ENCODE measurements at regions not wholly inside any gene's neighbourhood (a gene's known extent, or its start where the extent isn't known, plus 50 kb on each side); places are given as distances from the start of the nearest gene placed in this dataset.

DNA sequence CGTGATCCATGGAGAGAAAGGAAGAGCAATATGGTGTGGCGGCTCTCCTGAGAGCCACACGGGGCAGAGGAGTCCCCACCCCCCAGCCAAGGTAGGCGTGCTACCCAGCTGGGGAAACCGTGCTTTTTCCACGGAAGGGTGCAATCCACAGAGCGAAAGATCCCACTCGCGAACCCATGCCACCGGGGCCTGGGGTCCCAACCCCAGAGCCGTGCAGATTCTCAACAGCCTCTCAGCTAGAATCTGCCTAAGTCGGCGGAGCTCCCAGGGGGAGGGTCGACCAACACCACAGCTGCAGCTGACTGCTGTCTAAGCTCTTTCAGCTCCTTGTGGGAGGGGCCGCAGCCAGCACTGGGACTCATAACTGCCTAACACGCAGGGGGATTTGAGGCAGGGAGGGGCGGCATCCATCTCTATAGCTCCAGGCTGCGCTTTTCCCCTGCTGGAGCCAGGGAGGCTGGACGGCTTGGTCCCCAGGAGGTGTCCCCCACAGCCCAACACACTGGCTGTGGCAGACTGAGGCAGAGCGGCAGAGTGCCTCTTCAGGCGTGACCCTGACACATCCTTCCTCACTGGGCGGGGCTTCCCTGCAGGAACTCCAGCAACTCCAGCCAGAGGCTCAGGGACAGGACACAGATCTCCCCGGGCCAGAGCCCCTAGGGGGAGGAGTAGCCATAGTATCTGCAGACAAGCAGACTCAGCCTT lies 107.6 kb upstream of the ZBTB20 start:
- no peak overlapping the region for H3K4me3 Mint-ChIP-seq
- H3K27me3 ChIP-seq (ENCODE audit: control insufficient read depth, insufficient read depth, low read length): no peaks in the 10 kb centered on the region
- no peak for ATAC-seq (ENCODE audit: low read depth in 2 of 2)
- H3K4me1 Mint-ChIP-seq: no peaks in the 10 kb centered on the region
- H3K9me3 Mint-ChIP-seq: peaks cover 0 to 13% (median 2%) of the 10 kb centered on the region in 7 donors
- no peaks in the 10 kb centered on the region for H3K36me3 ChIP-seq (ENCODE audit: control insufficient read depth, insufficient read depth, low read length)
- H3K4me3 ChIP-seq (ENCODE audit: low read depth, low read length): no peak overlapping the region
- no peak overlapping the region for H3K27ac ChIP-seq (ENCODE audit: insufficient read depth, low read length, poor library complexity, severe bottlenecking)
- H3K27me3 Mint-ChIP-seq: no peaks in the 10 kb centered on the region
- no peak for DNase-seq
- no peak overlapping the region for H3K27ac Mint-ChIP-seq
- peaks cover 0 to 5% of the 10 kb centered on the region in 2 experiments for H3K9me3 ChIP-seq (ENCODE audit: control insufficient read depth in 2 of 2, low read length in 2 of 2)
- no peaks in the 10 kb centered on the region for H3K4me1 ChIP-seq (ENCODE audit: control insufficient read depth, insufficient read depth, low read length, poor library complexity, severe bottlenecking)
- no peaks in the 10 kb centered on the region for H3K36me3 Mint-ChIP-seq

DNA sequence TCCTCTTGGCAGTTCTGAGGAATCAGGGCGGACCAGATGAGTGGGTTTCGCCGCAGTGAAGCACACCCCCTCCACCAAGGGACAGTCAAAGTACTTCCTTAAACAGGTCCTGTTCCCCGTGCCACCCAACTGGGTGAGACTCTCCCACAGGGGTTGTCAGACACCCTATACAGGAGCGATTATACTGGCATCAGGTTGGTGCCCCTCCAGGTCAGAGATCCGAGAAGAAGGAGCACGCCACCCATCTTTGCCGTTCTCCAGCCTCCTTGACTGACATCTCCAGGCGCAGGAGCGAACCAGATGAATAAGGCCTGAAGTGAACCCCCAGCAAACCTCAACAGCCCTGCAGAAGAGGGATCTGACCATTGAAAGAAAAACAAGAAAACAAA lies 108.1 kb upstream of the ZBTB20 start:
- Histone ChIP-seq H3K27ac (ENCODE audit: insufficient read depth, low read length, poor library complexity, severe bottlenecking) (no peak overlapping the region), H3K4me1 (ENCODE audit: control insufficient read depth, insufficient read depth, low read length, poor library complexity, severe bottlenecking) (no peaks in the 10 kb centered on the region), H3K4me3 (ENCODE audit: low read depth, low read length) (no peak overlapping the region), H3K9me3 (ENCODE audit: control insufficient read depth in 2 of 2, low read length in 2 of 2) (peaks cover 0 to 5% of the 10 kb centered on the region in 2 experiments), H3K27me3 (ENCODE audit: control insufficient read depth, insufficient read depth, low read length) (no peaks in the 10 kb centered on the region), H3K36me3 (ENCODE audit: control insufficient read depth, insufficient read depth, low read length) (no peaks in the 10 kb centered on the region)
- H3K4me3 Mint-ChIP-seq: no peak overlapping the region
- peaks cover 0 to 13% (median 2%) of the 10 kb centered on the region in 7 donors for H3K9me3 Mint-ChIP-seq
- no peak for DNase-seq
- H3K27ac Mint-ChIP-seq: no peak overlapping the region
- no peaks in the 10 kb centered on the region for H3K4me1 Mint-ChIP-seq
- H3K36me3 Mint-ChIP-seq: no peaks in the 10 kb centered on the region
- H3K27me3 Mint-ChIP-seq: no peaks in the 10 kb centered on the region
- no peak for ATAC-seq (ENCODE audit: low read depth in 2 of 2)

DNA sequence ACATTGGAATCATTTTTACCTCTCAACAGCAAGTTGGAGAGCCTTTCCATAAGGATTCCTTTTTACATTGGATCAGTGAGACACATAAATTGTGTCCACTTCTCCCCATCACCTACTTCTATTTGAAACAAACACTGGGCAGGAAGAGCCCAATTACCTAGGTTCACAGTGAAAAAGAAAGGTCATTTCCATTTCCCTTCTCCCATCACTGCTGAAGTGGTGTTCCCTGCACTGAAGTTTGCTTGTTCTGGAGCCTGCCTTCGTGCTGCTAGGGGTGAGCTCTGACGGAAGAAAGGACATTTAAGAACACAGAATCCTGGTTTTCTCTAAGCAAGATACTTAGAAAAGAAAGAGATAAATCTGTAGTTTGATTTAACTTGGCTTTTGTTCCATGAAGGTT lies 123.8 kb upstream of the ZBTB20 start:
- Mint-ChIP-seq H3K4me1 (no peaks in the 10 kb centered on the region), H3K36me3 (no peaks in the 10 kb centered on the region), H3K27me3 (no peaks in the 10 kb centered on the region), H3K27ac (no peak overlapping the region), H3K9me3 (peaks cover 0 to 2% (median 0%) of the 10 kb centered on the region in 7 donors), H3K4me3 (no peak overlapping the region)
- DNase-seq: no peak
- ATAC-seq (ENCODE audit: low read depth in 2 of 2): no peak
- Histone ChIP-seq H3K36me3 (ENCODE audit: control insufficient read depth, insufficient read depth, low read length) (no peaks in the 10 kb centered on the region), H3K27ac (ENCODE audit: insufficient read depth, low read length, poor library complexity, severe bottlenecking) (no peak overlapping the region), H3K4me3 (ENCODE audit: low read depth, low read length) (no peak overlapping the region), H3K4me1 (ENCODE audit: control insufficient read depth, insufficient read depth, low read length, poor library complexity, severe bottlenecking) (no peaks in the 10 kb centered on the region), H3K9me3 (ENCODE audit: control insufficient read depth in 2 of 2, low read length in 2 of 2) (no peaks in the 10 kb centered on the region), H3K27me3 (ENCODE audit: control insufficient read depth, insufficient read depth, low read length) (no peaks in the 10 kb centered on the region)

DNA sequence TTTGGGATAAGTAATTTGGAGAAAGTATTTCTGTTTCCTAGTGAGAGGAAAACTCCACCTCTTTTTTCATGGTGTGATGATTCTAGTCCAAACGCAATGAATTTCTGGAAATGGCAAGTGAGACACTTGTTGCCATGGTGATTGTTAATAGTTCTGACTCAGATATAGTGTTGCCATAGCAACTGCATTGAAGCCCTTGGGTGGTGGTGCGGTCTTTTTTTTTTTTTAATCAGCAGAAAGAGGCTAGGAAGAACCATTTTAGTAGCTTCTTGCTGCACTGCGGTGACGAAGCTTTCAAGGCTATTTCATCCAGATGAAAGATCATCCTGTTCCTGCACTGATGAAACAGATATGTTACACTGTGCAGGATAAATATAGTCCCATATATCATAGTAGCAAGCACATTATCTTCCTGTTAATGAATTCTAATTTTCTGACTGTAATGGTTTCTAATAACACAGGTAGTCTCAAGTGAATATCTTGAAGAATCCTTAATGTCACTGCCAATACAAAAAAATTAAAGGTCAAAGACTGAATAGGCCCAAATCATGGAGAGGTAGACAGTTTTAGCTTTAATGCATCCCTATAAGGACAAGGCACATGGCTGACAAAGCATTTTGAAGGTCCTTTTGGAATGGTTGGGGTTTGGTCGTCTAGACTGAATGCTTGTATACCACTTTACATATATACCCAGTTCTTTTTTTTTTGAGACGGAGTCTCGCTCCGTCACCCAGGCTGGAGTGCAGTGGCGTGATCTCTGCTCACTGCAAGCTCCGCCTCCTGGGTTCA lies 125.1 kb upstream of the ZBTB20 start:
- no peaks in the 10 kb centered on the region for H3K27me3 ChIP-seq (ENCODE audit: control insufficient read depth, insufficient read depth, low read length)
- H3K36me3 Mint-ChIP-seq: no peaks in the 10 kb centered on the region

DNA sequence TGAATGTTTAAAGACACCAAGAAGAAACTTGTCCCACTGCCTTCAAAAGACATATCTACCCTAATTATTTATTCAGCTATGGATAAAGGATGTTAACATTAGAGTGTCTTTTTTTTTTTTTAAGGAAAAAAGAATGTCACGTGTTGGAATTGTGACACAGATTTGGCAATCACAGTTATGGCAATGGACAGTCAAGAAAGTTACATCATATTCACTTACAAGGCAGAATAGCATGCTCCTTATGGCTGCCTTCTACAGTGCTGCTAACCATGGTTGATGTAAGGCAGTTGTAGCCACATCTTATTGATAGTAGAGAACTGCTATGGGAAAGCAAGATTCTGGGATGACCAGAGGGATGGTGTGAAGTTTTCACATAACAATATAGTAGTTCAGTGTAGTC lies 128.8 kb upstream of the ZBTB20 start:
- Mint-ChIP-seq H3K9me3 (peaks cover 0 to 3% (median 0%) of the 10 kb centered on the region in 7 donors), H3K4me3 (no peak overlapping the region), H3K27me3 (peaks cover 3% of the 10 kb centered on the region), H3K27ac (no peak overlapping the region), H3K36me3 (peaks cover 4% of the 10 kb centered on the region), H3K4me1 (no peaks in the 10 kb centered on the region)
- H3K4me3 ChIP-seq (ENCODE audit: low read depth, low read length): no peak overlapping the region
- no peak overlapping the region for H3K27ac ChIP-seq (ENCODE audit: insufficient read depth, low read length, poor library complexity, severe bottlenecking)
- H3K4me1 ChIP-seq (ENCODE audit: control insufficient read depth, insufficient read depth, low read length, poor library complexity, severe bottlenecking): no peaks in the 10 kb centered on the region
- H3K27me3 ChIP-seq (ENCODE audit: control insufficient read depth, insufficient read depth, low read length): peaks cover 2% of the 10 kb centered on the region
- H3K9me3 ChIP-seq (ENCODE audit: control insufficient read depth in 2 of 2, low read length in 2 of 2): no peaks in the 10 kb centered on the region
- DNase-seq (no peak), ATAC-seq (ENCODE audit: low read depth in 2 of 2) (no peak)
- no peaks in the 10 kb centered on the region for H3K36me3 ChIP-seq (ENCODE audit: control insufficient read depth, insufficient read depth, low read length)

More for the DNA sequence above, 125.1 kb upstream of the ZBTB20 start:
- Mint-ChIP-seq H3K4me1 (no peaks in the 10 kb centered on the region), H3K4me3 (no peak overlapping the region), H3K9me3 (peaks cover 0 to 2% (median 0%) of the 10 kb centered on the region in 7 donors), H3K27me3 (no peaks in the 10 kb centered on the region), H3K27ac (no peak overlapping the region)
- H3K27ac ChIP-seq (ENCODE audit: insufficient read depth, low read length, poor library complexity, severe bottlenecking): no peak overlapping the region
- H3K4me1 ChIP-seq (ENCODE audit: control insufficient read depth, insufficient read depth, low read length, poor library complexity, severe bottlenecking): no peaks in the 10 kb centered on the region
- DNase-seq: no peak
- no peak for ATAC-seq (ENCODE audit: low read depth in 2 of 2)
- no peaks in the 10 kb centered on the region for H3K9me3 ChIP-seq (ENCODE audit: control insufficient read depth in 2 of 2, low read length in 2 of 2)
- H3K4me3 ChIP-seq (ENCODE audit: low read depth, low read length): no peak overlapping the region
- no peaks in the 10 kb centered on the region for H3K36me3 ChIP-seq (ENCODE audit: control insufficient read depth, insufficient read depth, low read length)

DNA sequence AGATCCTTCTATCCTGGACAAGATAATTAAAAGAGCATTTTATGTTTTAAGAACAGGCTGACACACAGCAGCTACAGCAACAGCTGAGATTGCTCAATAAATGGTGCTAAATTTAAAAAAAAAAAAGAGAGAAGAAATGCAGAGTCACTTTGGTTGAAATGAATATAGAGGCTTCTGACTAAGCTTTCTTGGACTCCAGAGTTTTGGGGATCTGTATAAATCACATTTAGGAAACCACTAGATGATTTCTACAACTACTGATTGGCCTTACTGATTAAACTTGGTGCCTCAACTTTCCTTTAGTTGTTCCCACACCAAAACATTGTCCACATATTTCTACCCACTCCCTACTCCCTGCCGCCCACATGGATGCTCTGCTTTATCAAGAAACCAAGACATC lies 132.9 kb upstream of the ZBTB20 start:
- DNase-seq: no peak
- no peak overlapping the region for H3K4me3 ChIP-seq (ENCODE audit: low read depth, low read length)
- peaks cover 6% of the 10 kb centered on the region for H3K27me3 Mint-ChIP-seq
- peaks cover 0 to 4% (median 0%) of the 10 kb centered on the region in 7 donors for H3K9me3 Mint-ChIP-seq
- no peak overlapping the region for H3K4me3 Mint-ChIP-seq
- no peak overlapping the region for H3K27ac ChIP-seq (ENCODE audit: insufficient read depth, low read length, poor library complexity, severe bottlenecking)
- H3K9me3 ChIP-seq (ENCODE audit: control insufficient read depth in 2 of 2, low read length in 2 of 2): no peaks in the 10 kb centered on the region
- ATAC-seq (ENCODE audit: low read depth in 2 of 2): no peak
- H3K36me3 Mint-ChIP-seq: peaks cover 4% of the 10 kb centered on the region
- no peaks in the 10 kb centered on the region for H3K4me1 ChIP-seq (ENCODE audit: control insufficient read depth, insufficient read depth, low read length, poor library complexity, severe bottlenecking)
- H3K27ac Mint-ChIP-seq: no peak overlapping the region
- peaks cover 2% of the 10 kb centered on the region for H3K27me3 ChIP-seq (ENCODE audit: control insufficient read depth, insufficient read depth, low read length)
- H3K36me3 ChIP-seq (ENCODE audit: control insufficient read depth, insufficient read depth, low read length): no peaks in the 10 kb centered on the region
- no peaks in the 10 kb centered on the region for H3K4me1 Mint-ChIP-seq

DNA sequence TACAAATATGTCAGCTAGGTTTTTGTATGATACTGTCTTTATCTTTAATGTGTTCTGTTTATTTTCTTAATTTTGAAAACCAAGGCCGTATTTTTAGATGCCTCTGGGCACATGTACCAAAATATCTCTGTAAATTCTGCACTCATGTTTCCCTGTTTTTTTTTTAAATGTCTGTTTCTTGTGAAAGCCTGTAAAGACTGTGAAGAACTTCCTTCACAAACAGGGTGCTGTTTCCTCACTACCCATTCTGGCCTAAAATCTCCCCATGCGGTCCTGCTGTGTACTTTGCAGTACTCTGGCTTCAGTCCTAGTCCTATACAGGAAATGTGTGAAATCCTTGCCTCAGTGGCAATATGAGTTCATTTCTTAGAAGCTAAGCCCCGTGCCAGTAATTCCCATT lies 133.4 kb upstream of the ZBTB20 start:
- H3K4me1 Mint-ChIP-seq: no peaks in the 10 kb centered on the region
- Histone ChIP-seq H3K27ac (ENCODE audit: insufficient read depth, low read length, poor library complexity, severe bottlenecking) (no peak overlapping the region), H3K36me3 (ENCODE audit: control insufficient read depth, insufficient read depth, low read length) (no peaks in the 10 kb centered on the region), H3K27me3 (ENCODE audit: control insufficient read depth, insufficient read depth, low read length) (peaks cover 2% of the 10 kb centered on the region), H3K9me3 (ENCODE audit: control insufficient read depth in 2 of 2, low read length in 2 of 2) (no peaks in the 10 kb centered on the region), H3K4me3 (ENCODE audit: low read depth, low read length) (no peak overlapping the region), H3K4me1 (ENCODE audit: control insufficient read depth, insufficient read depth, low read length, poor library complexity, severe bottlenecking) (no peaks in the 10 kb centered on the region)
- no peak for DNase-seq
- ATAC-seq (ENCODE audit: low read depth in 2 of 2): no peak
- H3K4me3 Mint-ChIP-seq: no peak overlapping the region
- H3K9me3 Mint-ChIP-seq: peaks cover 0 to 4% (median 0%) of the 10 kb centered on the region in 7 donors
- peaks cover 6% of the 10 kb centered on the region for H3K27me3 Mint-ChIP-seq
- peaks cover 4% of the 10 kb centered on the region for H3K36me3 Mint-ChIP-seq
- H3K27ac Mint-ChIP-seq: no peak overlapping the region

Measured in CD4-positive, CD25-positive, alpha-beta regulatory T cell (primary cell).